ENCODE measurements at regions not wholly inside any gene's neighbourhood (a gene's known extent, or its start where the extent isn't known, plus 50 kb on each side); places are given as distances from the start of the nearest gene placed in this dataset.

DNA sequence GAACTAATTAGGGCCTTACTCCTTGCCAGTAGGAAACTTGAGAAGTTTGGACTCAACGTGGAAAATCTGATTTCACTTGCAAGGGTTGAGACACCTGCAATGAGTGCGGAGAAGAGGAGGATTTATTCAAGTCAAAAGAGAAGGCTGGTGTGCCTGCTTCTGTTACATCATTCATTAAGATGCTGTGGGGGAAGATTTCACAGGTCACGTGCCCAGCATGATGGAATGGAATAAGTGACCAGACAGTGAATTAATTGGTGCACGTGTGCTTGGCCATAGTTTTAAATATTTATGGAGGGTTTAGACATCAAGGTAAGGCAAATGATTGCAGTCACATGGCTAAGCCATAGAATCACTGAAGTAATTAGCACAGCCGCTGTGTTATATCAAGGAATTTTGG, 155.0 kb downstream of the C7orf25 start:
- DNase-seq: no peak

DNA sequence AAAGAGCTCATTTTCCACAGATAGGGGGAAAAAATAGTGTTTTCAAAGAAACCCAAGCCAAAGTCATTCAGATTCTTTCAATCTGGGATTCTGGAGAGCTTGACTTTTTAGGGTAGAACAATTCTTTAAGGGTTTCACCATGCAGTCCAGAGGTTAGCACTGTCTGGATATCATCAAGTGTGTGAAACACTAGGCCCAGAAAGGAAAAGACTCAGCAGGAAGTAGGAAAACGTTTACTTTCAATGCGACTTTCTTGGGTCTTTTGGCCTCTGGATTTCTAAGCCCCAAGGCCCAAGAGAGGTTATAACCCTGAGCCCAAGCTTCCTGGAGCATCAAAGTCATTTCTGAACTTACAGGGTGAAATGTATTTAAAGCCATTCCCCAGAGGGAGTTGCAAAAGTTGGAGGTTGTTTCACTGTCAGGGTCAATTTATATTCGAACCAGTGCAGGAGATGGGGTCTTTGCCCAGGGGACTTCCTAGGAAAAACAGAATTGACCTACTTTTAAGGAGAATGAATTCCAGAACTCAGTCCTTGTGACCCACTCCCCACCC, 158.0 kb downstream of the C7orf25 start:
- DNase-seq: no peak

DNA sequence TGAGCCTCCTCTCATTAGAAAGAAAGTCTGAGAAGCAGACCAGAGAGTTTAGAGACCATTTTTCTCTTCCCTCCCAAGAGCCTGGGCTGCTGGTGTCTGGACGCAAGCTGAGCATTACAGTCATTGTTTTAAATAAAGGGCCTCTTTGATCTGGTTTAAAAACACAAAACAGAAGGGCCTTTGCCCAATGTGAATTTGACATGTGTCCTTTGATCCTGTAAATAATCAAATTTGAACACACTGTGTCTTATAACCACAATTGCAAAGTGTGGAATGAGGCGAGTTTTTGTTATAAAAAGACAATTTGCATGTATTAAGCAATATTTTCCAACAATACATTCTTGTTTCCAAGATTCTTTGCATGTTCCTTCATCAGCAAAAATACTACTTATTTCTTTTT, 158.5 kb downstream of the C7orf25 start:
- no peak for DNase-seq

DNA sequence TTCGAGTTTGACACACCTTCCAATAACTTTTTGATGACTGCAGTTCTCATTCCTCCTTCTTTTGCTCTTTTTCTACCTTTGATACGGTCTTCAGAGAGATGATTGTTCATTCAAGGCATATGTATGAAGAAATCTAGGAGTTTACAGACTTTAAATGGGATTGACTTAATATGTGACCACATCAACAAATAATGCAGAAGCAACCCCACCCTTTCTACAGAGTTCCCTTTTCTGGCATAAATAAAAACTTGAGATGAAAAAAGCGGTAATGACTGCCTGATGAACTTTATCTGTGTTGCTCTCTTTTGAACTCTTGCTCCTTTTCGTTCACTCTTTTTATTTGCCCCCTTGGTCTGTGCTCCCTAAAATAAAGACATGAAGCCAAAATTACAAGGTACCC, 161.7 kb downstream of the C7orf25 start:
- DNase-seq: no peak

DNA sequence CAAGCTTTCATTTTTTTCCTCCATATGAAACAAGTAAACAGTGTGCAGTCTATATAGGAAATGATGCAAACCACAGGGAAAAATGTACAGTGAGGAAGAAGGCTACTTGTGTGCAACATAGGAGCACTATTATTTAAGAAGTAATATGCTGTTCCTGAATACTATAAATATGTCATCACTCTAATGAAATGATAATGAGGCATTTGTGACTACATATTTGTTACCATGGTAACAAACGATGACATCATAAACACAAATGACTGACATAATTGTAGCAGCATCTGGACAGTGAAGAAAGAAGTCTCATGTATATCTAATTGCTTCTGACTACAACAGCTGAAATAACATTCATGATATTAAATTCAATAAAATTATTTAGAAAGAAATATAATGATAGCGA, 164.8 kb downstream of the C7orf25 start:
- no peak for DNase-seq

DNA sequence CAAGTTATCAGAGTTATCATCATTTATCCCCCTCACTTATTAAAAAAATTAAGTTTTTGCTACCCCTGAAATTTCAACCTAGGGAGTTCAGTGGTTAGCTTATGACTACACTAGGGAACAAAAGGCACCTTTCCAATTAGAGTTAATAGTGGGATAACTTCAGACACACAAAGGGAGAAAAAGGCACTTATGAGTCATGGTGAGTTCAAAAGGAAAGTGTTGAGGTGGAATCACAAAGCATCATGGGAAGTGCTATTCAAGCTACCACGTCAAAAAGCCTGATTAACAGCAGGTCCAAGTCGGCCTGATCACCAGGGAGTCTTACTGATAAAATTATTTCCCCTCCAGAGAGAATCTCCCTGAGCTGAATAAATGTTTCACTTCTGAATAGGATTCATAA, 165.7 kb downstream of the C7orf25 start:
- DNase-seq: no peak

DNA sequence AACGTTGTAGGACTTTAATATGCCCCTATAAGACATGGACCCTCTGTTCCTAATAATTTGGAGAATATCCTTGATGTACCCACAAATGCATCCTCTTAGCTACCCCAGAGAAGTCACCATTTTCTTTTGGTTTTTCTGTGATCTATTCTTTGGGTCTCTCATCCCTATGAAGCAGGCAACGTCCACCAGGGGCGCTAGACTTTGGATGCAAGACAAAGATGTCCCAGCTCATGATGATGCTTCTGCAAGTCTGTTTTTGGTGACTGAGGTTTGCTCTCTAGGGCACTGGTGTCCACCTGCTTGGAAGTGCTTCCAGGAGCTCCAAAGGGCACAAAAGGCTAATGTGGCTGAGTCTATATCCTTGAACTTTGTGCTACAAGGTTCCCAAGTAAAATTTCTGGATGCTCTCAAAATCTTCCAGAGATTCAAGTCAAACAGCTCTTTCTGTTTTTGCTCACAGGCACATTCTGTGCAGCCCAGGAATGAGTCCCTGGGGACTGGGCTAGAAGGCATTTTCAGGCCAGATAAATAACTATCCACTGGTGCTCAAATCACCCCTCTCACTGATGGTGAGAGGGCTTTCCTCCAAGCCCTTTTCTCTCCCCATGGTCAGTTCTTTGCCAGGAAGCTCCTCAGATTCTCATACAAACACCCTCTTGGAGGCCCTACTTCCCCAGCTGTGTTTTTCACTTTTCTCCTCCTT, 166.4 kb downstream of the C7orf25 start:
- peak; percentile 23 for DNase-seq

DNA sequence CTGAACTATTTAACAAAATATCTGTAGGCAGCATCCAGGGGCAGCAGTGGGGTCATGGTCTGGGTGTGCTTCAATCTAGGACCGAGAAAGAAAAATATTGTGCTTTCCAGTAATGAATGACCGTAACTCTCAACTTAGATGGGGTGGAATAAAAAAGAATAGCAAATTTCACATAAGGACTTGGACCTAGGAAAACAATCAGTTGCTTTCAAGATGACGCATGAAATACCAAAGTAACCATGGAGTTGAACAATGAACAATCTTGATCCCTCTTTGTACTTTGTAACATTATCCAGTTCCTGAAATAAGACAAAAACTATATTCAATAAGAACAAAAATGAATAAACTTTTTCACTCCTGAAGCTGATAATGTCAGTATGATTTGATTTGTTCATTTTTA, 167.1 kb downstream of the C7orf25 start:
- DNase-seq: no peak

DNA sequence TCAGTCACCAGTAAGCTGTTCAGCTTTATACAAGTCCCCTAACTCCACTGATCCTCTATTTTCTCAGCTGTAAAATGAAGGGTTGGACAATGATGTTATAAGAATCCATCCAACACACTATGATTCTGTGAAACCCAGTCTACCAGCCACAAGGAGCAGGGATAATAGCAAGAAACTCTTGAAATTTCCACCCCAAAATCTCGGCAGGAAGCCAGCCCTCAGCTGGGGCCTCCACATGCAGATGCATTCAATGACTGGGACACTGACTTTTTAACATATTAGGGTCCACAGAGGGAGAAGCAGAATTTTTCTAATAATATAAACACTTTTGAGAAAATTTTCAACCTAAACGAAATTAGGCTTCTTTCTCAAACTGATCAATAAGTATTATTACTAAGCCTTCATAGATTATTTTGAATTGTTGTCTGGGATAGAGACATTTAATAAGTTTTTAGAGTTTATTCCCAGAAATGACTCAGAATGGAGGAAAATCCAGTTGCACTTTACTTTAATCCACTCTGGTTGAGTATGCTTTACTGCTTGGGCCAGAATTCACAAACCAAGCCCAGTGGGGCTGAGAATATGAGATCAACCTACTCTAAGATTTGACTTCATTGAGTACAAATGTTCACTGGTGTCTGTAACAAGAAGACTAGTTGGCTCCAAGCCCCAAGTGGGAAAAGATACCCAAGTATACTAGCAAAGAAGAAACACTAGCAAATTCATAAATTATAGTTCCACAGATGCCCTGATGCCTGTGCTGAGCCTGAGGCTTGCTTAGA, 168.6 kb downstream of the C7orf25 start:
- DNase-seq: no peak

DNA sequence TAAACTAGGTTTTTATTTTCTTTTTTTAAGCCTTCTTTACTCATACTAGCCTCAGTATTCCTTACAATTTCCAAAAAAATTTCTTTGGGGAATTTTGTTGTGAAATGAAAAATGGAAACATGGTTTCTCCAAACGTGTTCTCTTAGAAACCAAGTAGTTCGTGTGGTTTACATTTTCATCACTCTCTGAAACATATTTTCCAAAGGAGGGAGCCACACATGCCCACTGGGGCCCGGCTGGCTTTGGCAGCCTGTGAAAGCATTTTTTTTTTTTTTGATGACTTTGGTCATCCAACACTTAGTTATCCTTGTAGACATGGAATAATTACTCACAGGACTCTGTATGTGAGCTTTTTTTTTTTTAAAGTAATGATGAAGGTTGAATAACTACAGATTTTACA, 169.6 kb downstream of the C7orf25 start:
- DNase-seq: no peak

DNA sequence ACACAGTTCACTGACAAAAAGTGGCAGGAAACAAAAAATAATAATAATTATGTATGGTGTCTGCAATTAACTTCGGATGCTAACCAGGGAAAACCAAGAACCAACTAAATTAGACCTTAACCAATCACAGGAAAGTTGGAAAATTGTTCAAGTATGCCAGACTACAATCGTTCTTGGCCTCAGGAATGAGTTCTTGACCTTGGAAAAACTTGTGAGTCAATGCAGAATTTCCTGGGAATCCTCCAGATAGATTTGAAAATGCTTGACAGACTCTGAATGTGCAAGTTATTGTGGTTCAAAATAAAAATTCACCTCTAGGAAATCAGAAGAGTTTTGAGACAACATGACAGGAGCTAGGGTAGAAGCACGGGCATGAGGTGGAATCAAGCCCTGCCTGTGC, 171.5 kb downstream of the C7orf25 start:
- no peak for DNase-seq

DNA sequence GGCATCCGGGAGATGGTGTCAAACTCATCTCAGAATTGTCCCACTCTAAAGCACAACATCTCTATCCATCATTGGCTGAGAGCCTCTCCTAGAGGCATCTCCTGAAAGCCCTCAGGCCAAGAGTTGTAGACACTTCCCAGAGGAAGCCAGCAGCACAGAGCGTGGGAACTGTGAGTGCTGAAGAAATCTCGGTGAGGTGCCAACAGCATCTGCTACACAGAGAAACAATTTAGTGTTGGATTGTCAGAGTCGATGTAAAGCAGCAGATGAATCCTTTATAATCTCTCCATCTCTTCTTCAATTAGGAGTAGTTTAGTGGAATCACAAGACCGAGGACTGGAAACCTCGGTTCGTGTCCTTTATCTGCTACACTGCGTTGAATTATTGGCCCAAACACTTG, 172.2 kb downstream of the C7orf25 start:
- no peak for DNase-seq

DNA sequence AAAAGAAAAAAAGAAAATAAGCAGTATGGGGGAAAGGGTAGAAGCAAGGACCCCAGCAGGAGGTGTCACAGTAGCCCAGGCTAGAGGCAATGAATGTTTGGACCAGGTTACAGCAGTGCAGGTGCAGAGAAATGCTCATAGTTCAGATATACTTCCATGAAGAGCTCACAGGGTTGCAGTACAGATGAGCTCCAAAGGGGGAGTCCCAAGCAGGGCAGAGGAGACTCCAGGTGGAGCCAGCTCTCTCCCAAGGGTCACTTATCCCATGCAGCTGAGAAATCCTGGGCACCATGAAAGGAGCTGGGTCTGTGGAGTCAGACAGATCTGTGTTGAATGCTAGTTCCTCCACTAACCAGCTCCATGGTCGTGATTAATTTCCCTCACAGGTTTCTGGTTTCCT, 174.9 kb downstream of the C7orf25 start:
- DNase-seq: no peak

DNA sequence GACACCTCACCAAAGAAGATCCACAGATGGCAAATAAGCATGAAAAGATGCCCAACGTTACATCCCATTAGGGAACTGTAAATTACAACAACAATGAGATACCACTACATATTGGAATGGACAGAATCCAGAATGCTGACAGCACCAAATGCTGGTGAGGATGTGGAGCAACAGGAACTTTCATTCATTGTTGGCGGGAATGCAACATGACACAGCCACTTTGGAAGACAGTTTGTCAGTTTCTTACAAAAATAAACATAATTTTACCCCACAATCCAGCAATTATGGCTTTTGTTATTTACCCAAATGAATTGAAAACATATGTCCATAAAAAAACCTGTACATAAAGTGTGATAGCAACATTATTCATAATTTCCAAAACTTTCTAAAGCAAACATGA, 176.8 kb downstream of the C7orf25 start:
- no peak for DNase-seq

DNA sequence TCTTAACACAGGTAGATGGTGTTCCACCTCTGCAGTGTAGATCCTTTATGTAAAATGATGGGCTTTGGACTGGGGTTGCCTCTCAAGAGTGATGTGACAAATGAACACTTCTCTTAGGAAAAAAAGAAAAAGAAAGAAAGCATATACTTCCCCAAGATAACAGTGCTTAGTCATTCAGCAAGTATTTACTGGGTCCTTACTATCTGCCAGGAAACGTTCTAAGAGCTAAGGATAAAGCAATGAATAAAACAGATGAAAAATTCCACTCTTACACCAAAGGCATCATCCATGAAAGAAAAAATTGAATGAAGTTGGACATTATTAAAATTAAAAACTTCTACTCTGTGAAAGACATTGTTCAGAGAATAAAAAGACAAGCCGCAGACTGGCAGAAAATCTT, 177.3 kb downstream of the C7orf25 start:
- no peak for DNase-seq

DNA sequence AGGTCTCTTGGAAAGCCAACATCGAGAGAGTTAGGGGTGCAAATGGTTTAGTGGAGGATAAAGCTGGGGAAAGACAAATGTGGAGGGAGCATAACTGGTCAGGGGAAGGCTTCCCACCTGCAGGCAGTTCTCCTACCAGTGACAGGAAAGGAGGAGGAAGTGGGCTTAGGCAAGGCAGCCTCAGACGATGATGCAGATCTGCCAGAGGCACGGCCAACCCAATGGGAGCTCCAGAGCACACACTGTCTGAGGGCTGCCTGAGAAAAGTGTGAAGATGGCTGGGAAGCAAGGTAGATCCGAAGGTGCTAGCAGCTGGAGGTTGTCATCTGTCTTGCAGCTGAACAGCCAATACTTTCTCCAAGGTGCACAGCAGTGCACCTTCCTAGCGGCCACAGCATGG, 178.8 kb downstream of the C7orf25 start:
- no peak for DNase-seq

DNA sequence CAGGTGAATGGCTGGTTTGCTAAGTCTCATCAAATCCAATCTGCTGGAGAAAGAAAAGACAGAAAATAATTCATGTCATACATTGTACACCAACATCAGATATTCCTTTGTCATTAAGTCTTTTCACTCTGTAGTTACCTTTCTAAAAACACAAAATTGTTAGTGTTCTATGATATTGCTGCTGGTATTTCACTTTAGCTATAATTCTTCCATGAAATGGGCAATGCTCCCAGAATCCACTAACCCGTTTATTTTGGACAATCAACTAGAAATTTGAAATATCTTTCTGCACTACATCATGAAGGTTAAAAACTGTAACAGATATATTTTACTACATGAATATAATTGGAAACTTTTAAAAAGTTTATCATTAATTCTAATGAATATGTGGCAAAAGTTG, 181.3 kb downstream of the C7orf25 start:
- DNase-seq: no peak

DNA sequence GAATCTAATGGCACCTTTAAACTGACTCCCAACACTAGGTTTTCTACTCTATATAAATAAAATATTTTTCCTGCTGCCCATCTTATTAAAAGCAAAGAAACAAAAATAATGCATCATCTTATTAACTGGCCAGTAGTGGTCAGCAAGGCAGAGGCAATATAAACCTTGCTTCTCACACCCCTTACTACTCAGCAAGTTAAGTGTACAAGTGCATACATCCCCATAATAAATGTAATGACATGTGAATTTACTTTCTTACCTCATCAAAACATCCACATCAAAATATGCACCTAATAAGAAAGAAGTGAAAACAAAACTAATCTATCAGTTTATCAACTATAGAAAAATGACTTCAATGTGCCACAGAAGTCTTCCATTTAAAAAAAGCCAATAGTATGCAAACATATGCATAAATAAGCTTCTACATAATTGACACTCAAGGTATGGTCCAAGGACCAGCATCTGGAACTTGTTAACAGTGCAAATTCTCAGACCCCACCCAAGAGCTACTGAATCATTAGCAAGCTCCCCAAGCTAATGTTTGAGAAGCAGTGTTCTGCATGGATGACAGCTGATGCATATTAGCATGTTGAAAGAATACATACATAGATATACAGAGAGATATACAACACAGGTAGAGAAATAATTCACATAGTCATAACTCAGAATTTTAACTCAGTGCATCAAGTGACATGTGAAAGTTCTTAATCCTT, 182.7 kb downstream of the C7orf25 start:
- no peak for DNase-seq

DNA sequence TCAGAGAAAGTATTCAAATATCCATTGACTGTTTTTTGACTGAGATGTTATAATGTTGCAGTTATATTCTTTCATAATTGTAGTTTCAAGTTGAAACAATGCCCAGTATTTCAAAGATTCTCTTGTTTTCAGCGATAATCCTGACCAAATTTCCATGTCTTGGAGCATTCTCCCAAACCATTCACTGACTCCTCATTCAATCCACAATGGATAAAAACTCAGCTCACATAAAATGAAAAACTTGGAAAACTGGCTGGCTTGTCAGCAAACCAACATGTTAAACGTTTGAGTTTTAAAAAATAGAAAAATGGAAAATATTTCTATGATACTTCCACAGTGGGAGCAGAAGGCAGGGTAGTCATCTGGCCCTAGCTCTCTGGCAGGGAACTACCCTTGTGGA, 184.4 kb downstream of the C7orf25 start:
- DNase-seq: no peak

DNA sequence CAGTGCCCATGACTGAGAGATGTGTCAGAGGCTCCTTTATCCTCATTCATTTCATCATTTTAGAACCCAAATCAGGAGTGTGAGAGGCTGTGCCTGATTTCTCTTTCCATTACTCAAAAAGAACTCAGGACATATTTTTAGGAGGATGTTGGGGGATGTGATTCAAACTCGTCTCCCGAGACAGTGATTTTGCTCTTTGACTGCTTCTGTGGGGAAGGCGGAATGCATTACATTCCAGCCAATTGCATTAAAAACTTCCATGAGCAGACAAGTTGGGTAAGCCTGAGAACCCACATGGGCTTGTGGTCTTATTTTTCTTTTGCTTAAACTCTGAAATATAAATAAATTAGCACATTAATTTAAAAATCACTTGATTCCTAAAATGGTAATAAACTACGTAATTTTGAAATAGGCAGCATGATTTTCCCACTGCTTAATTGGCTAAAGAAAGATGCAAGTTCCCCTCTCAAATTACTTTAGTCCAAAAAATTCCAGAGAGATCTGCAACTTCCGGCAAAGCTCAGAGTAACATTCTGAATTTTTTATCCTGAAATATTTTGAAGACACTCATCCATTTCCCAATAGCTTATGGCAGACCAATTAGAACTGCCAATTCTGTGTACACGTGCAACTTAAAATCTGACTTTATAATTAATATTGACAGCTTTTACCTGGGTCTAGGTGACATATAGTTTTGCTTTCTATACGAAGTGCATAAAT, 185.6 kb downstream of the C7orf25 start:
- DNase-seq: no peak

DNA sequence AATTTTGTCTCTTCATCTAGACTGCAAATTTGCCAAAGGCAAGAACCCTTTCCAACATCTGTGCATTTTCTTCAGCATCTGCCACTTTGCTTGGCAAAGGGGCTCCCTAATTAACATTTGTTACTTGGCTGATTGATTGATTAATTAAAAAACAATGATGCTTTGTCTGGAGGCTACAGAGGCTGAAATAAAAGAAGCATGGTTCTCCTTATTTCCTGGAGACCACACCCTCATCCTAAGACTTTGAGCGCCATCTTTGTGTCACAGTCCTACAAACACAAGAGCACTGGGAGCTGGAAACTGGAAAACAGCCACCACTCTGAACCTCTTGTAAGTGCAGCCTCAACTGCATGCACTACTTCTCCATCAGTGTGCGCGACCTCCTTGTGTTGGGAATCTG, 189.2 kb downstream of the C7orf25 start:
- DNase-seq: no peak

DNA sequence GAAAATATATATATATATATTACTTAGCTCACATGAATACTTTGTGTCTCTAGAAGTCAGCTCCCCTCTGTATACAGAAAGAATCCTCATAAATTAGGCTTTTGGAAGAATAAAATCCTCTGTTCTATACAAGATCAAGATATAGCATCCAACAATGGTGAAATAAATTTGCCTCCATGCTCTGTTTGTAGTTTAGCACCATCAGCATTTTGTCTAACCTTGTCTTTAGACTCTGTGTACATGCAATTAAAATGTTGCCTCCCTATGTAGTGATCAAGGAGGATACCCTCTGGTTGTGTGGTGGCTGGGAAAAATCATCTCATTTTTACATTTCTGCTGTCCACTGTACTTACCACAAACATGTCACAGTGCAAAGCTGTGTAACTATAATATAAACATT, 189.7 kb downstream of the C7orf25 start:
- DNase-seq: no peak
